ENCODE measurements at regions not wholly inside any gene's neighbourhood (a gene's known extent, or its start where the extent isn't known, plus 50 kb on each side); places are given as distances from the start of the nearest gene placed in this dataset.

DNA sequence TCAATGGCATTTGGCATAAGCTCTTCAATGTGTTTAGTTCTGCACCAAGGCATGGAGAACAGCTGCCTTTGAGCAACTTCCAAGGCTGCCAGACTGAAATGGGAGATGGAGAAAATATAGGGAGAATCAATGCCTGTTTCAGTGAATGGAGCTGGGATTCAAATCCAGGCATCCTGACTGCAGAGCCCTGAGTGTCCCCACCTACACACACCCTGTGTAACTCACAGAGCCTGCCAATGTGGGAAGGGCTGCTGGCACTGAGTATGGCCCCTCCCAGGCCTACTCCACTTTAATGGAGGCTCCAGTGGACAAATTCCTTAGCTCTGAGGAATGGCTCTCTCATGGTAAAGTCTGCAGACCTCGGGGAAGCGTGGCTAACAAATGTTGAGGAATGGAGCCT lies 145.6 kb upstream of the TNR start:
- no peak for DNase-seq (ENCODE audit: low read depth in 1 of 2, low spot score in 1 of 2)
- no peaks in the 10 kb centered on the region for H3K27me3 ChIP-seq
- TF ChIP-seq CTCF (IDR thresholded peaks at IDR 0.05; ENCODE audit: low read depth, low read length), result no peak
- H3K4me3 ChIP-seq, result no peak overlapping the region
- H3K36me3 ChIP-seq, result no peaks in the 10 kb centered on the region
- H3K27ac ChIP-seq, result no peak overlapping the region
- no peaks in the 10 kb centered on the region for H3K9me3 ChIP-seq (ENCODE audit: low read depth)
- H3K4me1 ChIP-seq (ENCODE audit: low read depth), result peaks cover 6% of the 10 kb centered on the region

DNA sequence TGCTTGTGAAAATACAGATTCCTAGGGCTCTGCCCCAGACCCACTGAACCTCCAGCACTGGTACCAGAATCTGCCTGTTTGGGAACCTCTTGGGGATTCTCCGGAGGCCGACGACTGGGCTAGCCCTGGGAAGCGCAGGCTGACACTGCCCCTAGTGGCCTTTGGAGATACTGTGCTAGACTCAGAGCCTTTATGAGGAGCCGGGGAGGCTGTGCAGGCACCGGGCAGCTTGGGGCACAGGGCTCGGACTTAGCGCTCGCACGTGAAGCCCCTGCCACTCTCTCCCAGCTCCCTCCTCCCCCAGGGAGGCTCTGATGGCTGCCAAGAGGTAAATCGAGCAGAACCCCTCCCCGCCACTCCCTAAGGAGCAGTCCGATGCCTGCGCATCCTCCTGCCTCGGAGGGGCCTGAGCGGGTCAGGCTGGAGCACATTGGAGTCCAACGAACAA lies 144.6 kb upstream of the TNR start:
- peaks cover 6% of the 10 kb centered on the region for H3K4me1 ChIP-seq (ENCODE audit: low read depth)
- no peak overlapping the region for H3K4me3 ChIP-seq
- peak; percentile 94 for TF ChIP-seq CTCF (IDR thresholded peaks at IDR 0.05; ENCODE audit: low read depth, low read length)
- H3K27me3 ChIP-seq, result no peaks in the 10 kb centered on the region
- H3K27ac ChIP-seq, result no peak overlapping the region
- no peaks in the 10 kb centered on the region for H3K36me3 ChIP-seq
- no peaks in the 10 kb centered on the region for H3K9me3 ChIP-seq (ENCODE audit: low read depth)
- DNase-seq (ENCODE audit: low read depth in 1 of 2, low spot score in 1 of 2), result peak; percentile 73 to 85

- DNase-seq (ENCODE audit: low read depth in 1 of 2, low spot score in 1 of 2), result no peak
- H3K27me3 ChIP-seq, result no peaks in the 10 kb centered on the region
These were observed 144.1 kb upstream of the TNR start for GRCh38 chr1:175887521-175887920.

GRCh38 chr1:175885326-175885725 lies 141.9 kb upstream of the TNR start:
- peak in 1 of 2 donors; percentile 62 for DNase-seq (ENCODE audit: low read depth in 1 of 2, low spot score in 1 of 2)

More at GRCh38 chr1:175887521-175887920, 144.1 kb upstream of the TNR start:
- Histone ChIP-seq H3K4me3 (no peak overlapping the region), H3K27ac (no peak overlapping the region), H3K9me3 (ENCODE audit: low read depth) (no peaks in the 10 kb centered on the region), H3K36me3 (no peaks in the 10 kb centered on the region), H3K4me1 (ENCODE audit: low read depth) (peaks cover 6% of the 10 kb centered on the region)
- no peak for TF ChIP-seq CTCF (IDR thresholded peaks at IDR 0.05; ENCODE audit: low read depth, low read length)

DNA sequence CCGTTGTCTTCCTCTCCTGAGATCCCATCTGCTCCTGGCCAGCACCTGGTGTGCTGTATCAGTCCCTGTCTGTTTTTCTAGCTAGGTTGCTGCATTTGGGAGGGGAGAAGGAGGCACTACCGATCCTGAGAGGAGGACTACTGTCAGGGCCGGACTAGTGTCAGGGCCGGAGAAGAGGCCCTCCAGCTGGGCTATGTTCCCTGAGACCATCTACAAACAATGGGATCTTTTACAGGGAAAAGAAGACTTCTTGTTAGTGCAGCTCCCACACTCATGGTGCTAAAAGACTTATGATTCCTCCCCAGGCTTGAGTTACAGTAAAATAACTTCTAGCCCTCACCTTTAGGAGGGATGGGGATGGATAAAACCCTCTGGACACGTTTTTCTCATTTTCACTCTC lies 141.0 kb upstream of the TNR start:
- Histone ChIP-seq H3K27me3 (no peaks in the 10 kb centered on the region), H3K36me3 (no peaks in the 10 kb centered on the region), H3K4me1 (ENCODE audit: low read depth) (peaks cover 6% of the 10 kb centered on the region), H3K27ac (no peak overlapping the region), H3K9me3 (ENCODE audit: low read depth) (no peaks in the 10 kb centered on the region), H3K4me3 (no peak overlapping the region)
- TF ChIP-seq CTCF (IDR thresholded peaks at IDR 0.05; ENCODE audit: low read depth, low read length), result no peak
- no peak for DNase-seq (ENCODE audit: low read depth in 1 of 2, low spot score in 1 of 2)

More at GRCh38 chr1:175885326-175885725, 141.9 kb upstream of the TNR start:
- Histone ChIP-seq H3K4me3 (no peak overlapping the region), H3K27ac (no peak overlapping the region), H3K4me1 (ENCODE audit: low read depth) (peaks cover 6% of the 10 kb centered on the region), H3K36me3 (no peaks in the 10 kb centered on the region), H3K27me3 (no peaks in the 10 kb centered on the region), H3K9me3 (ENCODE audit: low read depth) (no peaks in the 10 kb centered on the region)
- no peak for TF ChIP-seq CTCF (IDR thresholded peaks at IDR 0.05; ENCODE audit: low read depth, low read length)

DNA sequence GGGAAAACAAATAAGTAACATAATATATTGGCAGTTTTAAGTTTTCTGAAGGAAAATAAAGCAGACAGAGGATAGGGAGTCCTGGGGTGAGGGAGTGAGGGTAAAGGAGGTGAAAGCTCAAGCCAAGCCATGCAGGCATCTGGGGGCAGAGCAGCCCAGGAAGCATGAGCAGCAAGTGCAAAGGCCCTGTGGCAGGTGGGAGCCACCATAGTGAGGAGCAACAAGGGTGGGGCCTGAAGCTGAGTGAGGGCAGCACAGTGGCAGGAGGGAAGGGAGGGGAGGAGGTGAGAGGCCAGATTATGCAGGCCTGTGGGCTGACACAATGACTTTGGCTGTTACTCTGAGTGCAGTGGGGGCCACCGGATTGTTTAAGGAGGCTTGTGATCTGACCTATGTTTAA lies 138.8 kb upstream of the TNR start:
- no peak overlapping the region for H3K27ac ChIP-seq
- H3K36me3 ChIP-seq, result no peaks in the 10 kb centered on the region
- peaks cover 6% of the 10 kb centered on the region for H3K4me1 ChIP-seq (ENCODE audit: low read depth)
- no peak for DNase-seq (ENCODE audit: low read depth in 1 of 2, low spot score in 1 of 2)
- no peaks in the 10 kb centered on the region for H3K9me3 ChIP-seq (ENCODE audit: low read depth)
- no peak for TF ChIP-seq CTCF (IDR thresholded peaks at IDR 0.05; ENCODE audit: low read depth, low read length)
- no peaks in the 10 kb centered on the region for H3K27me3 ChIP-seq
- no peak overlapping the region for H3K4me3 ChIP-seq

Measured in cardiac muscle cell (in vitro differentiated cells and primary cell).